MM.1S (cell line): ENCODE measurements at regions not wholly inside any gene's neighbourhood (a gene's known extent, or its start where the extent isn't known, plus 50 kb on each side); places are given as distances from the start of the nearest gene placed in this dataset.

Source experiments
- EZH2 ChIP-seq: fragments of 300-600 bp; sonication (generic); optimal IDR thresholded peaks from 2 replicates; pipeline ENCODE3; 2017; ENCODE audit warnings: low read depth, mild to moderate bottlenecking, antibody characterized with exemption, low read length, mixed read lengths
- EZH2phosphoT487 ChIP-seq: fragments of 300-600 bp; sonication (generic); IDR thresholded peaks from 2 replicates; pipeline ENCODE4 v1.6.1; 2018; ENCODE audit warnings: antibody characterized with exemption, low read length
- TF ChIP-seq, protein P1 (sequence below): fragments of 300-600 bp; sonication (generic); IDR thresholded peaks from 2 replicates; pipeline ENCODE4 v1.5.1; 2016; ENCODE audit warnings: antibody characterized with exemption, low read length, mixed read lengths

DNA sequence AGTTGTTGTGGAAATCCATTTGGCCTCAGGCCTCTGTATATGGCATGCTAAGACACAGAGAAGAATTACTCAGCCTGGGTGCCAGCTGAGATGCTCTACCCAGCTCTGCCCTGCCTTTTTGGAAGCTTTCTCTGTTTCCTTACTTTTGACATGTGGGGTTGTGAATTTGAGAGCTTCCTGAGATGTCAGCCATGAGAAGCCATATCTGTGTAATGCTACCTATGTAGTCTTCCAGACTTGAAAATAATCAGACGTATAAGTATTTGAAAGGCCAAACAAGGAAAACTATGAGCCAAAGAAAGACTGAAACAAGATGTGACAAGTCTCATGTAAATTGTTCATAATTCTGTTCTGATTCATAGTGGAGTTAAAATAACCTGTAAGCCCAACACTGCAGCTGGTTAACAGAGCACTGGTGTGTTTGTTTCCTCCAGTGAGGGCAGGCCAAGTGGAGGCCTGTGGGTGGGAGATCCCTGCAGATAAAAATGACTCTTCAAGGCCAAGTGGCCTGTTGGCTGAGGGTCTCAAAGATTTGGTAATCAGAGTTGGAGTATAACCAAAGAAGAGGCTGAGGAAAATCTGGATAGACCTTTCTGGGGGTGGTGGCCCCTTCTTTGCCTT, 94.0 kb downstream of the TMX1 start:
- TF ChIP-seq, protein P1, sequence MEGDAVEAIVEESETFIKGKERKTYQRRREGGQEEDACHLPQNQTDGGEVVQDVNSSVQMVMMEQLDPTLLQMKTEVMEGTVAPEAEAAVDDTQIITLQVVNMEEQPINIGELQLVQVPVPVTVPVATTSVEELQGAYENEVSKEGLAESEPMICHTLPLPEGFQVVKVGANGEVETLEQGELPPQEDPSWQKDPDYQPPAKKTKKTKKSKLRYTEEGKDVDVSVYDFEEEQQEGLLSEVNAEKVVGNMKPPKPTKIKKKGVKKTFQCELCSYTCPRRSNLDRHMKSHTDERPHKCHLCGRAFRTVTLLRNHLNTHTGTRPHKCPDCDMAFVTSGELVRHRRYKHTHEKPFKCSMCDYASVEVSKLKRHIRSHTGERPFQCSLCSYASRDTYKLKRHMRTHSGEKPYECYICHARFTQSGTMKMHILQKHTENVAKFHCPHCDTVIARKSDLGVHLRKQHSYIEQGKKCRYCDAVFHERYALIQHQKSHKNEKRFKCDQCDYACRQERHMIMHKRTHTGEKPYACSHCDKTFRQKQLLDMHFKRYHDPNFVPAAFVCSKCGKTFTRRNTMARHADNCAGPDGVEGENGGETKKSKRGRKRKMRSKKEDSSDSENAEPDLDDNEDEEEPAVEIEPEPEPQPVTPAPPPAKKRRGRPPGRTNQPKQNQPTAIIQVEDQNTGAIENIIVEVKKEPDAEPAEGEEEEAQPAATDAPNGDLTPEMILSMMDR: no peak
- TF ChIP-seq EZH2: no peak
- no peak for TF ChIP-seq EZH2phosphoT487
